Activated CD4-positive, alpha-beta T cell treated with anti-CD3 and anti-CD28 coated beads, Interleukin-2, amount 10 ng/mL, durations not matched to agents 7 days and 5 days (primary cell): ENCODE measurements at regions not wholly inside any gene's neighbourhood (a gene's known extent, or its start where the extent isn't known, plus 50 kb on each side); places are given as distances from the start of the nearest gene placed in this dataset.

ENCODE experiments used
- CTCF ChIA-PET: fragments of 350-600 bp; sonication (Branson Sonifier 250); formaldehyde crosslinking; loops from one replicate; lab custom pipeline; 2021; ENCODE audit warnings: antibody characterized with exemption; lab: Charles Lee
- POLR2A ChIA-PET: fragments of 350-600 bp; sonication (Branson Sonifier 250); formaldehyde crosslinking; loops from one replicate; lab custom pipeline; 2021; ENCODE audit warnings: antibody characterized with exemption; lab: Charles Lee
- DNase-seq: peaks from one replicate; pipeline ENCODE4 v3.0.0-alpha.2; 2020
- H3K27ac Mint-ChIP-seq: one replicate; pipeline ENCODE4 v1.8.0; 2021; ENCODE audit warnings: mild to moderate bottlenecking, moderate library complexity, mixed read lengths
- H3K27me3 Mint-ChIP-seq: one replicate; pipeline ENCODE4 v1.8.0; 2021; ENCODE audit warnings: mixed read lengths
- H3K36me3 Mint-ChIP-seq: one replicate; pipeline ENCODE4 v1.8.0; 2021; ENCODE audit warnings: low read depth, mixed read lengths
- H3K4me1 Mint-ChIP-seq: one replicate; pipeline ENCODE4 v1.8.0; 2021; ENCODE audit warnings: mixed read lengths
- H3K4me3 Mint-ChIP-seq: one replicate; pipeline ENCODE4 v1.8.0; 2021; ENCODE audit warnings: mild to moderate bottlenecking, moderate library complexity, mixed read lengths
- H3K9me3 Mint-ChIP-seq: one replicate; pipeline ENCODE4 v1.8.0; 2021; ENCODE audit warnings: mixed read lengths

GRCh38 chr5:156170351-156170961, 156.5 kb upstream of the SGCD start:
- ChIA-PET CTCF (no interaction called here), POLR2A (no interaction called here)
- Mint-ChIP-seq H3K4me3 (no peak overlapping the region), H3K27me3 (no peaks in the 10 kb centered on the region), H3K4me1 (no peaks in the 10 kb centered on the region), H3K36me3 (no peaks in the 10 kb centered on the region), H3K27ac (no peak overlapping the region), H3K9me3 (no peaks in the 10 kb centered on the region)
- DNase-seq, result no peak

GRCh38 chr5:156174225-156174624, 152.7 kb upstream of the SGCD start:
- POLR2A ChIA-PET, result no interaction called here
- CTCF ChIA-PET, result no interaction called here
- Mint-ChIP-seq H3K27me3 (no peaks in the 10 kb centered on the region), H3K4me3 (no peak overlapping the region), H3K36me3 (no peaks in the 10 kb centered on the region), H3K9me3 (no peaks in the 10 kb centered on the region), H3K4me1 (no peaks in the 10 kb centered on the region), H3K27ac (no peak overlapping the region)
- no peak for DNase-seq

- ChIA-PET CTCF (no interaction called here), POLR2A (no interaction called here)
- Mint-ChIP-seq H3K36me3 (no peaks in the 10 kb centered on the region), H3K4me1 (no peaks in the 10 kb centered on the region), H3K4me3 (no peak overlapping the region), H3K27ac (no peak overlapping the region), H3K27me3 (no peaks in the 10 kb centered on the region), H3K9me3 (no peaks in the 10 kb centered on the region)
- no peak for DNase-seq
These were observed 148.8 kb upstream of the SGCD start for GRCh38 chr5:156178117-156178516.

- CTCF ChIA-PET, result no interaction called here
- POLR2A ChIA-PET, result no interaction called here
- Mint-ChIP-seq H3K27me3 (no peaks in the 10 kb centered on the region), H3K9me3 (no peaks in the 10 kb centered on the region), H3K4me1 (no peaks in the 10 kb centered on the region), H3K27ac (no peak overlapping the region), H3K36me3 (no peaks in the 10 kb centered on the region), H3K4me3 (no peak overlapping the region)
- DNase-seq, result no peak
These were observed 145.3 kb upstream of the SGCD start for GRCh38 chr5:156181656-156182055.

- Mint-ChIP-seq H3K27ac (no peak overlapping the region), H3K4me1 (no peaks in the 10 kb centered on the region), H3K27me3 (no peaks in the 10 kb centered on the region), H3K36me3 (no peaks in the 10 kb centered on the region), H3K4me3 (no peak overlapping the region), H3K9me3 (no peaks in the 10 kb centered on the region)
- DNase-seq, result no peak
- CTCF ChIA-PET, result no interaction called here
- POLR2A ChIA-PET, result no interaction called here
These were observed 144.6 kb upstream of the SGCD start for GRCh38 chr5:156182174-156182967.

- CTCF ChIA-PET, result no interaction called here
These were observed 140.2 kb upstream of the SGCD start for GRCh38 chr5:156186760-156187159.

GRCh38 chr5:156188016-156188415, 138.9 kb upstream of the SGCD start:
- no peaks in the 10 kb centered on the region for H3K4me1 Mint-ChIP-seq

More at GRCh38 chr5:156186760-156187159, 140.2 kb upstream of the SGCD start:
- no peak overlapping the region for H3K27ac Mint-ChIP-seq
- H3K4me3 Mint-ChIP-seq, result no peak overlapping the region
- POLR2A ChIA-PET, result no interaction called here
- DNase-seq, result no peak
- no peaks in the 10 kb centered on the region for H3K36me3 Mint-ChIP-seq
- H3K4me1 Mint-ChIP-seq, result no peaks in the 10 kb centered on the region
- no peaks in the 10 kb centered on the region for H3K9me3 Mint-ChIP-seq
- H3K27me3 Mint-ChIP-seq, result no peaks in the 10 kb centered on the region

GRCh38 chr5:156189628-156190027, 137.3 kb upstream of the SGCD start:
- H3K4me1 Mint-ChIP-seq, result no peaks in the 10 kb centered on the region
- H3K4me3 Mint-ChIP-seq, result no peak overlapping the region
- ChIA-PET CTCF (no interaction called here), POLR2A (no interaction called here)
- no peak for DNase-seq
- H3K27me3 Mint-ChIP-seq, result no peaks in the 10 kb centered on the region
- H3K27ac Mint-ChIP-seq, result no peak overlapping the region
- H3K9me3 Mint-ChIP-seq, result no peaks in the 10 kb centered on the region
- H3K36me3 Mint-ChIP-seq, result no peaks in the 10 kb centered on the region

More at GRCh38 chr5:156188016-156188415, 138.9 kb upstream of the SGCD start:
- POLR2A ChIA-PET, result no interaction called here
- Mint-ChIP-seq H3K27ac (no peak overlapping the region), H3K27me3 (no peaks in the 10 kb centered on the region), H3K9me3 (no peaks in the 10 kb centered on the region), H3K36me3 (no peaks in the 10 kb centered on the region), H3K4me3 (no peak overlapping the region)
- no peak for DNase-seq
- CTCF ChIA-PET, result no interaction called here

- no peaks in the 10 kb centered on the region for H3K4me1 Mint-ChIP-seq
- no peak for DNase-seq
- H3K27me3 Mint-ChIP-seq, result no peaks in the 10 kb centered on the region
- no peaks in the 10 kb centered on the region for H3K9me3 Mint-ChIP-seq
- no peak overlapping the region for H3K27ac Mint-ChIP-seq
- ChIA-PET POLR2A (no interaction called here), CTCF (no interaction called here)
- no peak overlapping the region for H3K4me3 Mint-ChIP-seq
- H3K36me3 Mint-ChIP-seq, result no peaks in the 10 kb centered on the region
These were observed 135.4 kb upstream of the SGCD start for GRCh38 chr5:156191547-156191946.

- H3K27ac Mint-ChIP-seq, result no peak overlapping the region
- CTCF ChIA-PET, result no interaction called here
- no peaks in the 10 kb centered on the region for H3K36me3 Mint-ChIP-seq
These were observed 129.8 kb upstream of the SGCD start for GRCh38 chr5:156197042-156197635.

GRCh38 chr5:156199045-156199444, 127.9 kb upstream of the SGCD start:
- no peaks in the 10 kb centered on the region for H3K36me3 Mint-ChIP-seq
- H3K4me3 Mint-ChIP-seq, result no peak overlapping the region
- DNase-seq, result no peak
- H3K27me3 Mint-ChIP-seq, result no peaks in the 10 kb centered on the region
- H3K4me1 Mint-ChIP-seq, result no peaks in the 10 kb centered on the region
- POLR2A ChIA-PET, result interaction anchor here (0.7 kb wide), 1 partner anchor 13 kb away, joined by 3 read pairs; no protein-coding TSS in a partner anchor
- CTCF ChIA-PET, result no interaction called here
- no peaks in the 10 kb centered on the region for H3K9me3 Mint-ChIP-seq
- H3K27ac Mint-ChIP-seq, result no peak overlapping the region

More at GRCh38 chr5:156197042-156197635, 129.8 kb upstream of the SGCD start:
- POLR2A ChIA-PET, result no interaction called here
- Mint-ChIP-seq H3K27me3 (no peaks in the 10 kb centered on the region), H3K4me3 (no peak overlapping the region), H3K4me1 (no peaks in the 10 kb centered on the region), H3K9me3 (no peaks in the 10 kb centered on the region)
- no peak for DNase-seq

- Mint-ChIP-seq H3K9me3 (no peaks in the 10 kb centered on the region), H3K27ac (no peak overlapping the region), H3K4me1 (no peaks in the 10 kb centered on the region), H3K36me3 (no peaks in the 10 kb centered on the region), H3K4me3 (no peak overlapping the region), H3K27me3 (no peaks in the 10 kb centered on the region)
- CTCF ChIA-PET, result no interaction called here
- DNase-seq, result no peak
- POLR2A ChIA-PET, result no interaction called here
These were observed 125.8 kb upstream of the SGCD start for GRCh38 chr5:156200938-156201787.
